ENCODE measurements at regions not wholly inside any gene's neighbourhood (a gene's known extent, or its start where the extent isn't known, plus 50 kb on each side); places are given as distances from the start of the nearest gene placed in this dataset.

- WGBS, 4 donors = 85 to 94% (median 89%) methylated on average over 2 of the region's 2 CpGs
- Histone ChIP-seq H3K27me3 (no peaks in the 10 kb centered on the region), H3K9me3 (no peaks in the 10 kb centered on the region), H3K4me3 (no peak overlapping the region), H3K4me1 (no peaks in the 10 kb centered on the region), H3K27ac (no peak overlapping the region), H3K36me3 (no peaks in the 10 kb centered on the region)
- intact Hi-C loops (cut with DNase I) = no loop called here
- DNase-seq (no peak), ATAC-seq (no peak)
- TF ChIP-seq, protein P1, sequence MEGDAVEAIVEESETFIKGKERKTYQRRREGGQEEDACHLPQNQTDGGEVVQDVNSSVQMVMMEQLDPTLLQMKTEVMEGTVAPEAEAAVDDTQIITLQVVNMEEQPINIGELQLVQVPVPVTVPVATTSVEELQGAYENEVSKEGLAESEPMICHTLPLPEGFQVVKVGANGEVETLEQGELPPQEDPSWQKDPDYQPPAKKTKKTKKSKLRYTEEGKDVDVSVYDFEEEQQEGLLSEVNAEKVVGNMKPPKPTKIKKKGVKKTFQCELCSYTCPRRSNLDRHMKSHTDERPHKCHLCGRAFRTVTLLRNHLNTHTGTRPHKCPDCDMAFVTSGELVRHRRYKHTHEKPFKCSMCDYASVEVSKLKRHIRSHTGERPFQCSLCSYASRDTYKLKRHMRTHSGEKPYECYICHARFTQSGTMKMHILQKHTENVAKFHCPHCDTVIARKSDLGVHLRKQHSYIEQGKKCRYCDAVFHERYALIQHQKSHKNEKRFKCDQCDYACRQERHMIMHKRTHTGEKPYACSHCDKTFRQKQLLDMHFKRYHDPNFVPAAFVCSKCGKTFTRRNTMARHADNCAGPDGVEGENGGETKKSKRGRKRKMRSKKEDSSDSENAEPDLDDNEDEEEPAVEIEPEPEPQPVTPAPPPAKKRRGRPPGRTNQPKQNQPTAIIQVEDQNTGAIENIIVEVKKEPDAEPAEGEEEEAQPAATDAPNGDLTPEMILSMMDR (IDR thresholded peaks at IDR 0.05) = no peak
- TF ChIP-seq POLR2A (IDR thresholded peaks at IDR 0.05) = no peak
Observed at GRCh38 chr4:177671845-177672244, 229.6 kb upstream of the AGA start.

DNA sequence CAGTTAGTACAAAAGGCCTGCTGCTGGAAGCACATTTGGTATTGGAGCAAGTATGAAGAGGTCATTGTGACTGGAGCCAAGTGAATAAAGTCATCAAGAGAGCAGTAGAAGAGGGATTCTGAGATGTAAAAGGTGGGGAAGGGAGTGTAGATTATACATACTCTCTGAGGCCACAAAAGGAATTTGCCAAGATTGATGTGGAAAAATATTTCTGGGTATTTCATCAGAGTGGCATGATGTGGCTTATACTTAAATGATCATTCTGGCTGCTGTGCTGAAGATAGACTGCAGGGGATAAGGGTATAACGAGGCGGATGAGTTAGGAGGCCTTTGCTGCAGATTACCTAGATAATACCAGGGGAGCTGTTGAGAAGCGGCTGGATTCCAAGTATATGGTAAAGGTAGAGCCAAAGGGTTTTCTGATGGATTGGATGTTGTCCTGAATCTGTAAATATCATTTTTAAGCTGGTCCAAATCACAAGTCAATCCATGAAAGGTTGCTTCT is 231.8 kb upstream of the AGA start:
- no peaks in the 10 kb centered on the region for H3K4me1 ChIP-seq
- no peak for DNase-seq
- H3K9me3 ChIP-seq = no peaks in the 10 kb centered on the region
- no peaks in the 10 kb centered on the region for H3K27me3 ChIP-seq
- ATAC-seq = no peak
- no peak for TF ChIP-seq POLR2A (IDR thresholded peaks at IDR 0.05)
- TF ChIP-seq, protein P1 (IDR thresholded peaks at IDR 0.05) = no peak
- intact Hi-C loops (cut with DNase I) = no loop called here
- no peaks in the 10 kb centered on the region for H3K36me3 ChIP-seq
- H3K27ac ChIP-seq = no peak overlapping the region
- WGBS, 4 donors = 78 to 83% (median 80%) methylated on average over 3 of the region's 3 CpGs
- no peak overlapping the region for H3K4me3 ChIP-seq

DNA sequence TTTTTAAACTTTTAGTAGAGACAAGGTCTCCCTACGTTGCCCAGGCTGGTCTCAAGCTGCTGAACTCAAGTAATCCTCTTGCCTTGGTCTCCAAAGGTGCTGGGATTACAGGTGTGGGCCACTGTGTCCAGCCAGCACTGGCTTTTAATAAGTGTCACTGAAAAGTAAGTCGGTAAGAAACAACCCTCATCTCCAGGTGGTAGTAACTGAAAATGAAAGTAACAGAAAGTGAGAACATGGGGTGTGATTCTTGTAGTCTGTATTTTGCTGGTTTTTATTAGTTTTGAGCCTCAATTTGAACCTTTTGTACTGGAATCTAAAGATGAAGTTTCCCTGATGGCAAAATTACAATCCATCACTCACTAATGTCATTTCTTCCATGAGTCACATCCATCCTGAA is 238.1 kb upstream of the AGA start:
- TF ChIP-seq, protein P1 (IDR thresholded peaks at IDR 0.05) = no peak
- no peak for TF ChIP-seq POLR2A (IDR thresholded peaks at IDR 0.05)
- DNase-seq (no peak), ATAC-seq (no peak)
- H3K36me3 ChIP-seq = no peaks in the 10 kb centered on the region
- intact Hi-C loops (cut with DNase I) = no loop called here
- 58 to 71% (median 69%) methylated on average over 2 of the region's 2 CpGs for whole genome bisulfite sequencing, 4 donors
- no peaks in the 10 kb centered on the region for H3K4me1 ChIP-seq
- no peak overlapping the region for H3K4me3 ChIP-seq
- no peaks in the 10 kb centered on the region for H3K9me3 ChIP-seq
- no peak overlapping the region for H3K27ac ChIP-seq
- H3K27me3 ChIP-seq = no peaks in the 10 kb centered on the region

- no peaks in the 10 kb centered on the region for H3K27me3 ChIP-seq
- WGBS, 4 donors = 93 to 98% (median 95%) methylated on average over 1 of the region's 1 CpG
- no peaks in the 10 kb centered on the region for H3K36me3 ChIP-seq
- no peak for TF ChIP-seq POLR2A (IDR thresholded peaks at IDR 0.05)
- TF ChIP-seq, protein P1 (IDR thresholded peaks at IDR 0.05) = no peak
- no peaks in the 10 kb centered on the region for H3K9me3 ChIP-seq
- ATAC-seq (no peak), DNase-seq (no peak)
- H3K27ac ChIP-seq = no peak overlapping the region
- H3K4me1 ChIP-seq = no peaks in the 10 kb centered on the region
- no peak overlapping the region for H3K4me3 ChIP-seq
- intact Hi-C loops (cut with DNase I) = no loop called here
Observed at GRCh38 chr4:177681902-177682301, 239.7 kb upstream of the AGA start.

Measured in heart left ventricle (tissue), 16 donors.